MM.1S (cell line): ENCODE measurements at regions not wholly inside any gene's neighbourhood (a gene's known extent, or its start where the extent isn't known, plus 50 kb on each side); places are given as distances from the start of the nearest gene placed in this dataset.

Experiments
- CTCF ChIP-seq: fragments of 300-600 bp; sonication (generic); IDR thresholded peaks from 2 replicates; pipeline ENCODE4 v1.5.1; 2016; ENCODE audit warnings: antibody characterized with exemption, low read length, mixed read lengths
- EZH2 ChIP-seq: fragments of 300-600 bp; sonication (generic); optimal IDR thresholded peaks from 2 replicates; pipeline ENCODE3; 2017; ENCODE audit warnings: low read depth, mild to moderate bottlenecking, antibody characterized with exemption, low read length, mixed read lengths
- EZH2phosphoT487 ChIP-seq: fragments of 300-600 bp; sonication (generic); IDR thresholded peaks from 2 replicates; pipeline ENCODE4 v1.6.1; 2018; ENCODE audit warnings: antibody characterized with exemption, low read length

- TF ChIP-seq CTCF, result no peak
- no peak for TF ChIP-seq EZH2
- no peak for TF ChIP-seq EZH2phosphoT487
These were observed 178.8 kb downstream of the OPA1 start for GRCh38 chr3:193771653-193772421.
